Right lobe of liver (tissue), 6 donors: ENCODE measurements at regions not wholly inside any gene's neighbourhood (a gene's known extent, or its start where the extent isn't known, plus 50 kb on each side); places are given as distances from the start of the nearest gene placed in this dataset.
A peak's percentile ranks its signal among the peaks of the same experiment; 100 is the strongest.

ENCODE experiments used
- ATAC-seq, 4 donors: fragments of 200-7000 bp; cut with Tn5 transposase; one replicate each; pipeline ENCODE4 v1.9.1; 2020; ENCODE audit warnings: mild to moderate bottlenecking in 4 of 4, moderate library complexity in 4 of 4
- DNase-seq, 3 donors: peaks; one replicate each; pipeline ENCODE4 v3.0.0-alpha.2; 2020
- H3K27ac ChIP-seq, 3 donors: fragments of 200-600 bp; one replicate each; pipeline ENCODE4 v1.8.0; 2022
- H3K27me3 ChIP-seq, 2 donors: fragments of 200-600 bp; one replicate each; pipeline ENCODE4 v1.8.0; 2022
- H3K36me3 ChIP-seq, 4 donors: fragments of 200-600 bp; sonication (generic) in 1 of 4; one replicate each; pipeline versions ENCODE4 v1.5.1 to v1.8.0; 2017 to 2022; ENCODE audit warnings: control low read depth in 1 of 4
- H3K4me1 ChIP-seq, 4 donors: fragments of 200-600 bp; sonication (generic) in 1 of 4; one replicate each; pipeline versions ENCODE4 v1.5.1 to v1.8.0; 2017 to 2022; ENCODE audit warnings: control low read depth in 1 of 4
- H3K4me3 ChIP-seq, 3 donors: fragments of 200-600 bp; one replicate each; pipeline ENCODE4 v1.8.0; 2022
- H3K9me3 ChIP-seq, 4 donors: fragments of 200-600 bp; sonication (generic) in 1 of 4; one replicate each; pipeline versions ENCODE4 v1.5.1 to v1.8.0; 2017 to 2022; ENCODE audit warnings: control low read depth in 1 of 4
- POLR2A ChIP-seq: fragments of 450-650 bp; IDR thresholded peaks from one replicate; pipeline ENCODE4 v1.6.1; 2017; ENCODE audit warnings: antibody characterized with exemption, mild to moderate bottlenecking
- WGBS: methylation state at CpG from one replicate; pipeline ENCODE4 v1.1.6; 2018; ENCODE audit warnings: low coverage, low lambda C conversion rate; ENCODE audit not compliant: insufficient coverage; ENCODE audit errors: missing lambda C conversion rate; 5-methylcytosine and 5-hydroxymethylcytosine counted together
- intact Hi-C, 2 donors: fragments of 100-400 bp; cut with DNase I; formaldehyde crosslinking; loops; one replicate each; pipeline versions ENCODE4 v1.11.2 to v1.14.1; 2022
- TF ChIP-seq, protein P1 (sequence below), 4 donors: fragments of 200-600 bp in 3 of 4; fragments of 450-650 bp in 1 of 4; IDR thresholded peaks; one replicate each; pipeline versions ENCODE4 v1.5.1 to v1.8.0; 2016 to 2022; ENCODE audit warnings: antibody characterized with exemption in 4 of 4, mild to moderate bottlenecking in 2 of 4
- donor health status: DM: no; HTN: yes; CAD: no.
- donor health status: DM: no; HTN: no; CAD: no.
- donor health status: DM: no; HTN: no; CAD: no.
- donor health status: DM: no; HTN: yes; CAD: no.
- donor health status: DM: no; HTN: yes; CAD: no.

DNA sequence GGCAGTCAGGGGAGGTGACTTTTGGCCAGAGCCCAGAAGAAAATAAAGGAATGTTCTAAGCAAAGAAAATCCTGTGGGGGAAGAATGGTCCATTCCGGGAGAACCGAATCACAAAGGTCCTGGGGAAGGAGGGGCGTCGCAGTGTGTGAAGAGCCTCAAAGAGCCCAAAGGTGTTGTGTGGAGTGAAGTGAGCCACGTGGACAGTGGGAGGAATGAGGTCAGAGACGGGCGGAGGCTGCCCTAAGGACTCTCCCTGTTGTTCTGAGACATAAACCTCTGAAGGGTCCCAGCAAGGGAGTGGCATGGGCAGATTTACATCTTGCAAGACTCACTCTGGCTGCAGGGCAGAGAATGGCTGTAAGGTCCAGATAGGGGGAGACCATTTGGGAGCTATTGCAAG lies 91.3 kb upstream of the SEC11C start:
- Histone ChIP-seq H3K9me3 (no peaks in the 10 kb centered on the region), H3K4me1 (peaks cover 0 to 8% (median 0%) of the 10 kb centered on the region in 4 donors), H3K36me3 (no peaks in the 10 kb centered on the region), H3K4me3 (no peak overlapping the region), H3K27me3 (no peaks in the 10 kb centered on the region), H3K27ac (no peak overlapping the region)
- no peak for TF ChIP-seq POLR2A
- TF ChIP-seq, protein P1, sequence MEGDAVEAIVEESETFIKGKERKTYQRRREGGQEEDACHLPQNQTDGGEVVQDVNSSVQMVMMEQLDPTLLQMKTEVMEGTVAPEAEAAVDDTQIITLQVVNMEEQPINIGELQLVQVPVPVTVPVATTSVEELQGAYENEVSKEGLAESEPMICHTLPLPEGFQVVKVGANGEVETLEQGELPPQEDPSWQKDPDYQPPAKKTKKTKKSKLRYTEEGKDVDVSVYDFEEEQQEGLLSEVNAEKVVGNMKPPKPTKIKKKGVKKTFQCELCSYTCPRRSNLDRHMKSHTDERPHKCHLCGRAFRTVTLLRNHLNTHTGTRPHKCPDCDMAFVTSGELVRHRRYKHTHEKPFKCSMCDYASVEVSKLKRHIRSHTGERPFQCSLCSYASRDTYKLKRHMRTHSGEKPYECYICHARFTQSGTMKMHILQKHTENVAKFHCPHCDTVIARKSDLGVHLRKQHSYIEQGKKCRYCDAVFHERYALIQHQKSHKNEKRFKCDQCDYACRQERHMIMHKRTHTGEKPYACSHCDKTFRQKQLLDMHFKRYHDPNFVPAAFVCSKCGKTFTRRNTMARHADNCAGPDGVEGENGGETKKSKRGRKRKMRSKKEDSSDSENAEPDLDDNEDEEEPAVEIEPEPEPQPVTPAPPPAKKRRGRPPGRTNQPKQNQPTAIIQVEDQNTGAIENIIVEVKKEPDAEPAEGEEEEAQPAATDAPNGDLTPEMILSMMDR (IDR thresholded peaks at IDR 0.05): no peak
- DNase-seq (no peak), ATAC-seq (no peak)
- intact Hi-C loops: no loop called here
- 68% methylated on average over 3 of the region's 7 CpGs for WGBS

DNA sequence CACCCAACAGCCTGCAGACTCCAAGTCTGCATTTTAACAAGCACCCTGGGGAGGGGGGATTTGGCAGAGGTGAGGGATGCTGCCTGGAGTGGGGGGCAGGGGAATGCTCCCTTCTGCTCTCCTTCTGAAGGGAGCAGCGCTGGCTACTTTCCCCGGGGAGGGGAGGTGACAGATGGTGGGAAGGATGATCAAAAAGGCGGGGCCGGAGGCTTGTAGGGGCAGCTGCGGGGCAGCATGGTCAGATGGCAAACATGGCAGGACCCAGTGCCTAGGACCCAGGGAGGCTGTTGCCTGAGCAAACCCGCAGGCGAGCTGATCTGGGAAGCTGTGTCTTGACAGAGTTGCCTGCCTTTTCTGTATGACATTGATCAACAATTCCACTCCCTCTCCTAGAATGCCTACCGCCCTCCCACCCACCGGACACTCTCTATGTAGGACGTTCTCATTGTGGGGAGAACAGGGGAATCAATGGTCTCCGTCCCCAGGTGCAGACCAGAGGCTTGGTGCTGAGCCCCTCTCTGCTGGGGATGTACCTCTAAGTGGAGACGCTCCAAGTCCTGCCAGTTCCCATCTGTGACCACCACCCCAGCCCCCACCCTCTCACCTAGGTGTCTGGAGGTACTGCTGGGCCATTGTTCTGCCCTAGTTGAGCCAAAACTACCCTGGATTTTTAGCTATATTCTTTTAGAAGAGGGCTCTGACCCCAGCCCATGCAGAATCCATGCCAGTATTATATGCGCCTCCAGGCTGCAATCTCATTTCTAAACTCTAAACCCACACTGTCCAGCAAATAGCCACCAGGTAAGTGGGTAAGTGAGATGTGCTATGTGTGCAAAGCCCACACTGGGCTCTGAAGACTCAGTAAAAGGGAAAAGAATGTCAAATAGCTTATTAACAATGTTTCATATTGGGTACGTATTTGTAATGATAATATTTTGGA lies 89.7 kb upstream of the SEC11C start:
- intact Hi-C loops: no loop called here

DNA sequence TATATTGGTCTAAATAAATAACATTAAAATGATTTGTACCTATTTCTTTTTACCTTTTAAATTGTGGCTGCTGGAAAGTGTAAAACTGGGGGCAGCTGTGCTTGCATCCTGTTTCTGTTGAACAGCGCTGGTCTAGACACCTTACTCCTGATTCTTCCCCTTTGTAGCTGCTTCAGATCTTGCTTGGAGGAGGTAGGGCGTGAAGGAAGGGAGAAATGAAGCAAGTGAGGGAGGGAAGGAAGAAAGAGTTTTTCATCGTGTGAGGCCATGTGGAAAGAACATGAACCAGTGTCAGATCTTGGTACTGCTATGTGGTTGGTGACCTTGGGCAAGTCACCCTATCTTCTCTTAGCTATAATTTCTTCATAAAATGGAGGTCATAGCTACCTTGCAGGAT lies 89.0 kb upstream of the SEC11C start:
- Histone ChIP-seq H3K27me3 (no peaks in the 10 kb centered on the region), H3K27ac (no peak overlapping the region), H3K9me3 (no peaks in the 10 kb centered on the region), H3K36me3 (no peaks in the 10 kb centered on the region), H3K4me3 (no peak overlapping the region), H3K4me1 (peaks cover 0 to 13% (median 0%) of the 10 kb centered on the region in 4 donors)
- 87% methylated on average over 2 of the region's 3 CpGs for WGBS
- DNase-seq (no peak), ATAC-seq (no peak)
- TF ChIP-seq, protein P1 (IDR thresholded peaks at IDR 0.05): no peak
- TF ChIP-seq POLR2A: no peak
- intact Hi-C loops: no loop called here

More for the DNA sequence above, 89.7 kb upstream of the SEC11C start:
- Histone ChIP-seq H3K36me3 (no peaks in the 10 kb centered on the region), H3K4me1 (peaks cover 0 to 13% (median 0%) of the 10 kb centered on the region in 4 donors), H3K9me3 (no peaks in the 10 kb centered on the region), H3K27ac (no peak overlapping the region), H3K27me3 (no peaks in the 10 kb centered on the region), H3K4me3 (no peak overlapping the region)
- TF ChIP-seq POLR2A: no peak
- TF ChIP-seq, protein P1 (IDR thresholded peaks at IDR 0.05): no peak
- DNase-seq (no peak), ATAC-seq (no peak)
- 68% methylated on average over 8 of the region's 14 CpGs for WGBS

DNA sequence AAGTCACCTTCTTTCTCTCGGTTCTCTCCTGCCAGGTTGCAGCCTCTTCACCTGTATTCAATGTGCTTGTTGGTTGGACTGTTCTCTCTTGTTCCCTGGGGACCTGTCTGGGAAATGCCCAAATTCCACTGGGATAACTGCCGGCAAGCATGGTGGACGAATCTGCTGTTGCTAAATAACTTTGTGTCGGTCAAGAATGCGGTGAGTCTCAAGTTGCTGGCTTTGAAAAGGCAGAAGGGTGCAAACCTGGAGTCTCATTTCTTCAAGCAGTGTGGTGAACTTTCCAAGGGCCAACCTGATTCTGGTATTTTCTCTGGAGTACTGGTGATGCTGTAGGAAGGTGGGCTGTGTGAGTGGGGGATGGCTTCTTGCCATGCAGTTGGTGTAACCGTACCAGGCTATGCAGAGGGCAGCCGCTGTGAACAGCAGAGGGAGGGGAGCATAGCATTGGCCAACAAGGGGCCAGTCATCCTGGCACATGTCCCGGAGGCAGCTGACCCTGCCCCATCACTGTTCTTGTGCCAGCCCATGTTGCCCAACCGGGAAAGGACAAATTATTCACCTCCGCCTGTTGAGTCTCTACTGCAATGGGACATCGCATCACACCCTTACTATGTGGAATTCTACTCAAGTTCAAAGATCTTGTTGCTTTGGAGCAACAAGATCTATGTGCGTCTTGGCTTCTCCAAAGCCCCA lies 88.1 kb upstream of the SEC11C start:
- H3K4me3 ChIP-seq: no peak overlapping the region
- no peak for TF ChIP-seq POLR2A
- TF ChIP-seq, protein P1 (IDR thresholded peaks at IDR 0.05): no peak
- peak in 1 of 3 donors; percentile 59 for DNase-seq
- H3K36me3 ChIP-seq: no peaks in the 10 kb centered on the region
- H3K27me3 ChIP-seq: no peaks in the 10 kb centered on the region
- H3K27ac ChIP-seq: no peak overlapping the region
- peaks cover 0 to 13% (median 0%) of the 10 kb centered on the region in 4 donors for H3K4me1 ChIP-seq
- H3K9me3 ChIP-seq: no peaks in the 10 kb centered on the region
- 54% methylated on average over 8 of the region's 12 CpGs for WGBS
- ATAC-seq: peak in 3 of 4 donors; percentile 17 to 67 (median 35)
- intact Hi-C loops: no loop called here
